Esophagus muscularis mucosa (tissue), 3 donors: ENCODE measurements at regions not wholly inside any gene's neighbourhood (a gene's known extent, or its start where the extent isn't known, plus 50 kb on each side); places are given as distances from the start of the nearest gene placed in this dataset.

Experiments used
- POLR2AphosphoS5 ChIP-seq, 2 donors: sonication (generic); formaldehyde crosslinking; IDR thresholded peaks; one replicate each; pipeline ENCODE4 v1.6.1; 2017; ENCODE audit warnings: antibody characterized with exemption in 2 of 2
- TF ChIP-seq, protein P1 (sequence below), 3 experiments: fragments of 200-600 bp in 2 of 3; fragments of 450-650 bp in 1 of 3; sonication (generic) in 2 of 3; IDR thresholded peaks; one replicate each; pipeline ENCODE4 v1.5.1; 2017 to 2019; ENCODE audit warnings: antibody characterized with exemption in 3 of 3, mild to moderate bottlenecking in 2 of 3, moderate library complexity in 1 of 3

DNA sequence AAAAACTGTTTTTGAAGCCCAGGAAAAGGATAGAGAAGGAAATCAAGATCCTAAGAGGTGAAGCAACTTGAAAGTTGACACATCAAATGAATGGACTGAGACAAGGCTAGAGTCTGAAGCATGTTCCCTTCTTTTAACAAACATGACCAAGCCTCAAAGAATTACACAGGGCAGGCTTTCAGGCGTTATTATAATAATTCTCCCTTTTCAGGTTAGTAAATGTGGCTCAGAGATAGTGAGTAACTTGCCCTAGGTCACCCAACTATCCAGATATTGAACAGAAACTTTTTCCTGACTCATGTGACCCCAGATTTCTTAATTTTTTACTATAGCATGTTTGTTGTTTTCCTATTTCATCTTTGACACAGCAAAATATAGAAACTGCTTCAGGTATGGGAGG lies 91.7 kb downstream of the PPP1R2C start:
- TF ChIP-seq, protein P1, sequence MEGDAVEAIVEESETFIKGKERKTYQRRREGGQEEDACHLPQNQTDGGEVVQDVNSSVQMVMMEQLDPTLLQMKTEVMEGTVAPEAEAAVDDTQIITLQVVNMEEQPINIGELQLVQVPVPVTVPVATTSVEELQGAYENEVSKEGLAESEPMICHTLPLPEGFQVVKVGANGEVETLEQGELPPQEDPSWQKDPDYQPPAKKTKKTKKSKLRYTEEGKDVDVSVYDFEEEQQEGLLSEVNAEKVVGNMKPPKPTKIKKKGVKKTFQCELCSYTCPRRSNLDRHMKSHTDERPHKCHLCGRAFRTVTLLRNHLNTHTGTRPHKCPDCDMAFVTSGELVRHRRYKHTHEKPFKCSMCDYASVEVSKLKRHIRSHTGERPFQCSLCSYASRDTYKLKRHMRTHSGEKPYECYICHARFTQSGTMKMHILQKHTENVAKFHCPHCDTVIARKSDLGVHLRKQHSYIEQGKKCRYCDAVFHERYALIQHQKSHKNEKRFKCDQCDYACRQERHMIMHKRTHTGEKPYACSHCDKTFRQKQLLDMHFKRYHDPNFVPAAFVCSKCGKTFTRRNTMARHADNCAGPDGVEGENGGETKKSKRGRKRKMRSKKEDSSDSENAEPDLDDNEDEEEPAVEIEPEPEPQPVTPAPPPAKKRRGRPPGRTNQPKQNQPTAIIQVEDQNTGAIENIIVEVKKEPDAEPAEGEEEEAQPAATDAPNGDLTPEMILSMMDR (IDR thresholded peaks at IDR 0.05), result no peak
- no peak for TF ChIP-seq POLR2AphosphoS5 (IDR thresholded peaks at IDR 0.05)
